ENCODE measurements at regions not wholly inside any gene's neighbourhood (a gene's known extent, or its start where the extent isn't known, plus 50 kb on each side); places are given as distances from the start of the nearest gene placed in this dataset.

DNA sequence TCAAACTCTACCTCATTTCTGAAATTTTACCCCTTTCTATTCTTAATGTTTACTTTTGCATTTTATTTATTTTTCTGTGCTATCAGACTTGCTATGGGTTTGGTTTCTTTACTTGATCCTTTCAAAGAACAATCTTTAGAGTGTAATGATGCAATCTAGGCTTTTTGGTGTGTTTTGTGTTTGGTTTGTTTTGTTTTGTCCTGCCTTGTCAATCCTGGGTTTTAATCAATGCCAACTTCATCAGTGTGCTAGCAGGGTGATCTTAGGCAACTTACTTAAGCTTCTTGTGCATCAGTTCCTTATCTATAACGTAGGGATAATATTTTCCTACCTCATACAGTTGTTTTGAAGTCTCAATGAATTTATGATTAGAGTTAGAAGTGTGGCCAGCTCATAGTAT is 350.4 kb downstream of the NR4A2 start:
- ChIA-PET CTCF (no interaction called here), POLR2A (no interaction called here)
- FAIRE-seq = no peak

More for the DNA sequence above, 350.4 kb downstream of the NR4A2 start:
- intact Hi-C loops (cut with micrococcal nuclease) (no loop called here), dilution Hi-C loops (cut with MboI; ENCODE audit: extremely low pct_ligation_motif_present, low sequenced_read_pairs) (no loop called here)
- no TSS peak for BruUV-seq (replicated peaks)
- no peak overlapping the region for H3K4me2 ChIP-seq (ENCODE audit: insufficient read depth, low read length)
- no peak overlapping the region for H3K27ac ChIP-seq (ENCODE audit: insufficient read depth, low read depth, low read length)
- H3K27me3 ChIP-seq (ENCODE audit: control insufficient read depth in 2 of 2, insufficient read depth in 2 of 2, low read length in 2 of 2) = no peaks in the 10 kb centered on the region
- DNase-seq (ENCODE audit: low read depth, low spot score) = no peak
- no peak overlapping the region for H2AFZ ChIP-seq (ENCODE audit: low read depth, low read length)
- no peak overlapping the region for H3K4me3 ChIP-seq (replicated peaks in 1 of 3; ENCODE audit: insufficient read depth in 1 of 3, low read depth in 1 of 3, low read length in 3 of 3)
- no peaks in the 10 kb centered on the region for H3K36me3 ChIP-seq (ENCODE audit: control insufficient read depth in 2 of 2, extremely low read depth in 1 of 2, insufficient read depth in 2 of 2, low read length in 2 of 2)
- no peaks in the 10 kb centered on the region for H3K9me1 ChIP-seq (replicated peaks; ENCODE audit: control insufficient read depth, extremely low read depth, insufficient read depth, low read length)
- no peaks in the 10 kb centered on the region for H3K79me2 ChIP-seq (ENCODE audit: control insufficient read depth, insufficient read depth, low read length)
- no peak overlapping the region for H3K9ac ChIP-seq (replicated peaks; ENCODE audit: extremely low read depth, insufficient read depth, low read length)
- H3K4me1 ChIP-seq (ENCODE audit: control insufficient read depth, extremely low read depth, insufficient read depth, low read length) = no peaks in the 10 kb centered on the region
- no peaks in the 10 kb centered on the region for H3K9me3 ChIP-seq (replicated peaks; ENCODE audit: control insufficient read depth, insufficient read depth, low read length)
- no peak for TF ChIP-seq FOS (IDR thresholded peaks at IDR 0.05; ENCODE audit: borderline replicate concordance, insufficient read depth, low read length)
- TF ChIP-seq MYC (IDR thresholded peaks at IDR 0.05; ENCODE audit: low read depth, low read length) = no peak
- TF ChIP-seq GATA2 (IDR thresholded peaks at IDR 0.05; ENCODE audit: insufficient read depth, insufficient read length, low read depth, low read length) = no peak
- no peak for TF ChIP-seq MAX (IDR thresholded peaks at IDR 0.05; ENCODE audit: insufficient read depth, insufficient read length)
- TF ChIP-seq POLR2AphosphoS5 (IDR thresholded peaks at IDR 0.05; ENCODE audit: insufficient read depth, low read depth, low read length) = no peak
- TF ChIP-seq POLR2A (IDR thresholded peaks at IDR 0.05; ENCODE audit: low read depth, low read length) = no peak
- no peak for TF ChIP-seq JUN (IDR thresholded peaks at IDR 0.05; ENCODE audit: borderline replicate concordance, insufficient read depth, insufficient read length, low read depth)
- TF ChIP-seq CTCF (IDR thresholded peaks at IDR 0.05; ENCODE audit: extremely low read depth in 1 of 2, insufficient read depth in 1 of 2, low read depth in 1 of 2, low read length in 2 of 2) = no peak
- TF ChIP-seq EZH2 (IDR thresholded peaks at IDR 0.05; ENCODE audit: borderline replicate concordance, low read depth, low read length, severe bottlenecking) = no peak
- H4K20me1 ChIP-seq (replicated peaks; ENCODE audit: control insufficient read depth, extremely low read depth, insufficient read depth, low read length) = no peaks in the 10 kb centered on the region
